ENCODE measurements at regions not wholly inside any gene's neighbourhood (a gene's known extent, or its start where the extent isn't known, plus 50 kb on each side); places are given as distances from the start of the nearest gene placed in this dataset.

DNA sequence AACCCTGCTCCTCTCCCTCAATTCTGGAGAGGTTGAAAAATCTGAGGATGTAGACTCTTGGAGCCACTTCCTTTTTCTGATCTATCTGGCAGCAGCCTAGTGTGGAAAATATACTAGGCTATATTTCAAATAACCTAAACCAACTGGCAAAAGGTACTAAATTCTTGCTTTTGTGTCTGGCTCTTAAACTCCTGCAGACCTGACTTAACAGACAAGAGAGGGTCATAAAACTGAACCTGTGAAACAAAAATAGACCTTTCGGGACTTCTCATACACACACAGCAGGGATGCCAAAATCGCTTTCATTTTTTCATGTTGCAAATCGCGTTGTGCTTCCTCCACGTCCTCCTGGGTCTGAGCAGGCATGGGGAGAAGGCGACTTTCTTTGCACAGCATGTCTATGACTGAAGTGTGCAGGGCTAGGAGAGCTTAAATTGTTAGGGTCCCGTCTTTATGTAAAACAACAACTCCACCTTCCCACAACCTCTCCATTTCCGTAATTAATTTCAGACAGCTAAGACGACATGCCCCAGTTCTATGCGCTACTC, 520.7 kb upstream of the PSMD7 start:
- TF ChIP-seq, protein P1, sequence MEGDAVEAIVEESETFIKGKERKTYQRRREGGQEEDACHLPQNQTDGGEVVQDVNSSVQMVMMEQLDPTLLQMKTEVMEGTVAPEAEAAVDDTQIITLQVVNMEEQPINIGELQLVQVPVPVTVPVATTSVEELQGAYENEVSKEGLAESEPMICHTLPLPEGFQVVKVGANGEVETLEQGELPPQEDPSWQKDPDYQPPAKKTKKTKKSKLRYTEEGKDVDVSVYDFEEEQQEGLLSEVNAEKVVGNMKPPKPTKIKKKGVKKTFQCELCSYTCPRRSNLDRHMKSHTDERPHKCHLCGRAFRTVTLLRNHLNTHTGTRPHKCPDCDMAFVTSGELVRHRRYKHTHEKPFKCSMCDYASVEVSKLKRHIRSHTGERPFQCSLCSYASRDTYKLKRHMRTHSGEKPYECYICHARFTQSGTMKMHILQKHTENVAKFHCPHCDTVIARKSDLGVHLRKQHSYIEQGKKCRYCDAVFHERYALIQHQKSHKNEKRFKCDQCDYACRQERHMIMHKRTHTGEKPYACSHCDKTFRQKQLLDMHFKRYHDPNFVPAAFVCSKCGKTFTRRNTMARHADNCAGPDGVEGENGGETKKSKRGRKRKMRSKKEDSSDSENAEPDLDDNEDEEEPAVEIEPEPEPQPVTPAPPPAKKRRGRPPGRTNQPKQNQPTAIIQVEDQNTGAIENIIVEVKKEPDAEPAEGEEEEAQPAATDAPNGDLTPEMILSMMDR (IDR thresholded peaks at IDR 0.05; ENCODE audit: low read depth, low read length): no peak
- no peak for TF ChIP-seq EZH2phosphoT487 (IDR thresholded peaks at IDR 0.05; ENCODE audit: low read depth)
